ENCODE measurements at regions not wholly inside any gene's neighbourhood (a gene's known extent, or its start where the extent isn't known, plus 50 kb on each side); places are given as distances from the start of the nearest gene placed in this dataset.

- H3K27ac ChIP-seq = no peak overlapping the region
- no peaks in the 10 kb centered on the region for H3K36me3 ChIP-seq
- no peaks in the 10 kb centered on the region for H3K9me3 ChIP-seq
- H3K4me3 ChIP-seq = no peak overlapping the region
- no peak for ATAC-seq
- H3K27me3 ChIP-seq (ENCODE audit: low read depth) = no peaks in the 10 kb centered on the region
- no peaks in the 10 kb centered on the region for H3K4me1 ChIP-seq
- DNase-seq = no peak
- intact Hi-C loops (cut with DNase I) = no loop called here
- TF ChIP-seq, protein P1, sequence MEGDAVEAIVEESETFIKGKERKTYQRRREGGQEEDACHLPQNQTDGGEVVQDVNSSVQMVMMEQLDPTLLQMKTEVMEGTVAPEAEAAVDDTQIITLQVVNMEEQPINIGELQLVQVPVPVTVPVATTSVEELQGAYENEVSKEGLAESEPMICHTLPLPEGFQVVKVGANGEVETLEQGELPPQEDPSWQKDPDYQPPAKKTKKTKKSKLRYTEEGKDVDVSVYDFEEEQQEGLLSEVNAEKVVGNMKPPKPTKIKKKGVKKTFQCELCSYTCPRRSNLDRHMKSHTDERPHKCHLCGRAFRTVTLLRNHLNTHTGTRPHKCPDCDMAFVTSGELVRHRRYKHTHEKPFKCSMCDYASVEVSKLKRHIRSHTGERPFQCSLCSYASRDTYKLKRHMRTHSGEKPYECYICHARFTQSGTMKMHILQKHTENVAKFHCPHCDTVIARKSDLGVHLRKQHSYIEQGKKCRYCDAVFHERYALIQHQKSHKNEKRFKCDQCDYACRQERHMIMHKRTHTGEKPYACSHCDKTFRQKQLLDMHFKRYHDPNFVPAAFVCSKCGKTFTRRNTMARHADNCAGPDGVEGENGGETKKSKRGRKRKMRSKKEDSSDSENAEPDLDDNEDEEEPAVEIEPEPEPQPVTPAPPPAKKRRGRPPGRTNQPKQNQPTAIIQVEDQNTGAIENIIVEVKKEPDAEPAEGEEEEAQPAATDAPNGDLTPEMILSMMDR (IDR thresholded peaks at IDR 0.05) = no peak
These were observed 223.5 kb downstream of the ABHD5 start for GRCh38 chr3:43914269-43914668.

DNA sequence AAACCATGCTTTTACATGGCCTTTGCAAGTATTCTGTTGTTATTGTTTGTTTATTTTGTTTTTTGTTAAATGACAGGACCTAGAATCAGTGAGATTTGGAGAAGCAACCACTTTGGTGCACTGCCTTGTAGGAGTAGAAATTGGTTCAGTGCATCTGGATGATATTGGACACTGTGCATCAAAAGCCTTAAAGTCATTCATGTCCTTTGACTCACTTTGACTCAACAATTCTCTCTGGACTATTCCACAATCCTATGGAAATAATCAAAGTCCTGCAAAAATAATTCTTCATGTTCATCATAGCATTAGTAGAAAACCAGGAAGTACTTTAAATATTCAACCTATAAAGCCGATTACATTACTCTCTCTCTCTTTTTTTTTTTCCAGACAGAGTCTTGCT is 224.8 kb downstream of the ABHD5 start:
- Histone ChIP-seq H3K4me3 (no peak overlapping the region), H3K4me1 (no peaks in the 10 kb centered on the region), H3K9me3 (no peaks in the 10 kb centered on the region), H3K36me3 (no peaks in the 10 kb centered on the region), H3K27ac (no peak overlapping the region), H3K27me3 (ENCODE audit: low read depth) (no peaks in the 10 kb centered on the region)
- intact Hi-C loops (cut with DNase I) = no loop called here
- TF ChIP-seq, protein P1 (IDR thresholded peaks at IDR 0.05) = no peak
- ATAC-seq = no peak
- DNase-seq = no peak

GRCh38 chr3:43917361-43917760 is 226.6 kb downstream of the ABHD5 start:
- peaks cover 6% of the 10 kb centered on the region for H3K27me3 ChIP-seq (ENCODE audit: low read depth)
- no peak overlapping the region for H3K27ac ChIP-seq
- H3K4me1 ChIP-seq = no peaks in the 10 kb centered on the region
- no peak for ATAC-seq
- no peak overlapping the region for H3K4me3 ChIP-seq
- TF ChIP-seq, protein P1 (IDR thresholded peaks at IDR 0.05) = no peak
- H3K36me3 ChIP-seq = no peaks in the 10 kb centered on the region
- H3K9me3 ChIP-seq = no peaks in the 10 kb centered on the region
- intact Hi-C loops (cut with DNase I) = no loop called here
- no peak for DNase-seq

- Histone ChIP-seq H3K36me3 (no peaks in the 10 kb centered on the region), H3K27ac (no peak overlapping the region), H3K4me3 (no peak overlapping the region), H3K27me3 (ENCODE audit: low read depth) (peaks cover 6% of the 10 kb centered on the region), H3K9me3 (no peaks in the 10 kb centered on the region), H3K4me1 (no peaks in the 10 kb centered on the region)
- ATAC-seq = no peak
- intact Hi-C loops (cut with DNase I) = no loop called here
- DNase-seq = no peak
- TF ChIP-seq, protein P1 (IDR thresholded peaks at IDR 0.05) = no peak
These were observed 228.3 kb downstream of the ABHD5 start for GRCh38 chr3:43919029-43919428.

DNA sequence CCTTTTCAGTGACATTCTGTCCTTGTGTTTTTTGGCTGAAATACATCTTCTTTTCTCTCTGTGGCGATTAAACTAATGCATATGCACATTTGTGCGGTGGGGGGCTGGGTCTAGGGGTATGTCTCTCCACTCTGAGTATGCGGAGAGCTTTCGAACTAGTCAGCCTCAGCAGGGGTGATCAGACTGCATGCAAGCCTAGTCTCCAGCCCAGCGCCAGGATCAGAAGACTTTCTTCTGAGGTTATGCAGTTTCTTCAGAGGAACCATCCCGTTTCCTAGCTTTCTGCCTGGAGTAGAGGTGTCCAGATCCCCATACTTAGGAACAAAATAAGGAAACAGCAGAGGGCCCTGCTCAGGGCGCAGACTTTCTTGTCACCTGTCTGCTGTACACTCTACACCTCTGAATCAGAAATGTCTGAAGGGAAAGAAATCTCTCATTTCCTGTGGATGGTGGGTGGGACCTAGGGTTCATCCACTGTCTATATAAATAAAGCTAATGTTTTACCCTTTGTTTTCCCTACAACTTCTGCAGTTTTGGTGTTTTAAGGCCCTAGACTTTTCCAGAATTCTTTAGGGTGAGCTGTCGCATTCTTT is 230.4 kb downstream of the ABHD5 start:
- intact Hi-C loops (cut with DNase I) = no loop called here
- Histone ChIP-seq H3K27ac (no peak overlapping the region), H3K9me3 (no peaks in the 10 kb centered on the region), H3K4me1 (no peaks in the 10 kb centered on the region), H3K4me3 (no peak overlapping the region), H3K27me3 (ENCODE audit: low read depth) (peaks cover 15% of the 10 kb centered on the region), H3K36me3 (no peaks in the 10 kb centered on the region)
- TF ChIP-seq, protein P1 (IDR thresholded peaks at IDR 0.05) = no peak
- ATAC-seq = no peak
- DNase-seq = no peak

Data from lower lobe of right lung (tissue), 2 donors.